ENCODE measurements at regions not wholly inside any gene's neighbourhood (a gene's known extent, or its start where the extent isn't known, plus 50 kb on each side); places are given as distances from the start of the nearest gene placed in this dataset.

- H3K27me3 ChIP-seq (ENCODE audit: control insufficient read depth, insufficient read depth, low read length): no peaks in the 10 kb centered on the region
- no peak for DNase-seq (ENCODE audit: low read depth)
- no peak for TF ChIP-seq CTCF (IDR thresholded peaks at IDR 0.05; ENCODE audit: insufficient read depth, low read length, poor library complexity, severe bottlenecking)
Measured at GRCh38 chr3:101148001-101148400, 154.8 kb upstream of the ABI3BP start.

GRCh38 chr3:101146946-101147345 lies 153.7 kb upstream of the ABI3BP start:
- Histone ChIP-seq H3K4me3 (ENCODE audit: low read depth, low read length) (no peak overlapping the region), H3K27me3 (ENCODE audit: control insufficient read depth, insufficient read depth, low read length) (no peaks in the 10 kb centered on the region), H3K36me3 (ENCODE audit: control insufficient read depth, insufficient read depth, low read length) (no peaks in the 10 kb centered on the region)
- TF ChIP-seq CTCF (IDR thresholded peaks at IDR 0.05; ENCODE audit: insufficient read depth, low read length, poor library complexity, severe bottlenecking): no peak
- DNase-seq (ENCODE audit: low read depth): no peak

More at GRCh38 chr3:101148001-101148400, 154.8 kb upstream of the ABI3BP start:
- Histone ChIP-seq H3K4me3 (ENCODE audit: low read depth, low read length) (no peak overlapping the region), H3K36me3 (ENCODE audit: control insufficient read depth, insufficient read depth, low read length) (no peaks in the 10 kb centered on the region)

GRCh38 chr3:101144105-101144504 lies 150.9 kb upstream of the ABI3BP start:
- Histone ChIP-seq H3K4me3 (ENCODE audit: low read depth, low read length) (no peak overlapping the region), H3K36me3 (ENCODE audit: control insufficient read depth, insufficient read depth, low read length) (no peaks in the 10 kb centered on the region), H3K27me3 (ENCODE audit: control insufficient read depth, insufficient read depth, low read length) (no peaks in the 10 kb centered on the region)
- no peak for DNase-seq (ENCODE audit: low read depth)
- no peak for TF ChIP-seq CTCF (IDR thresholded peaks at IDR 0.05; ENCODE audit: insufficient read depth, low read length, poor library complexity, severe bottlenecking)

- TF ChIP-seq CTCF (IDR thresholded peaks at IDR 0.05; ENCODE audit: insufficient read depth, low read length, poor library complexity, severe bottlenecking): no peak
- no peak for DNase-seq (ENCODE audit: low read depth)
- Histone ChIP-seq H3K36me3 (ENCODE audit: control insufficient read depth, insufficient read depth, low read length) (no peaks in the 10 kb centered on the region), H3K4me3 (ENCODE audit: low read depth, low read length) (no peak overlapping the region), H3K27me3 (ENCODE audit: control insufficient read depth, insufficient read depth, low read length) (no peaks in the 10 kb centered on the region)
Measured at GRCh38 chr3:101143012-101143411, 149.8 kb upstream of the ABI3BP start.

- Histone ChIP-seq H3K27me3 (ENCODE audit: control insufficient read depth, insufficient read depth, low read length) (no peaks in the 10 kb centered on the region), H3K4me3 (ENCODE audit: low read depth, low read length) (no peak overlapping the region), H3K36me3 (ENCODE audit: control insufficient read depth, insufficient read depth, low read length) (no peaks in the 10 kb centered on the region)
- DNase-seq (ENCODE audit: low read depth): no peak
- no peak for TF ChIP-seq CTCF (IDR thresholded peaks at IDR 0.05; ENCODE audit: insufficient read depth, low read length, poor library complexity, severe bottlenecking)
Measured at GRCh38 chr3:101142160-101142559, 148.9 kb upstream of the ABI3BP start.

- no peaks in the 10 kb centered on the region for H3K27me3 ChIP-seq (ENCODE audit: control insufficient read depth, insufficient read depth, low read length)
- DNase-seq (ENCODE audit: low read depth): no peak
- H3K4me3 ChIP-seq (ENCODE audit: low read depth, low read length): no peak overlapping the region
- no peaks in the 10 kb centered on the region for H3K36me3 ChIP-seq (ENCODE audit: control insufficient read depth, insufficient read depth, low read length)
- TF ChIP-seq CTCF (IDR thresholded peaks at IDR 0.05; ENCODE audit: insufficient read depth, low read length, poor library complexity, severe bottlenecking): no peak
Measured at GRCh38 chr3:101141135-101141534, 147.9 kb upstream of the ABI3BP start.
